Adrenal gland (tissue), 5 donors: ENCODE measurements at regions not wholly inside any gene's neighbourhood (a gene's known extent, or its start where the extent isn't known, plus 50 kb on each side); places are given as distances from the start of the nearest gene placed in this dataset.

ENCODE experiments used
- CTCF ChIP-seq, 6 experiments: fragments of 450-650 bp in 4 of 6; fragments of 200-600 bp in 2 of 6; sonication (generic) in 1 of 6; IDR thresholded peaks; 1 replicate in 5 of 6; 2 replicates in 1 of 6; pipeline versions ENCODE4 v1.5.1 to v1.8.0; 2016 to 2021; ENCODE audit warnings: antibody characterized with exemption in 6 of 6, mild to moderate bottlenecking in 2 of 6, moderate library complexity in 1 of 6
- POLR2A ChIP-seq, 2 donors: fragments of 450-650 bp; IDR thresholded peaks; one replicate each; pipeline ENCODE4 v1.6.1; 2017; ENCODE audit warnings: antibody characterized with exemption in 2 of 2, mild to moderate bottlenecking in 2 of 2, moderate library complexity in 1 of 2
- donor health status: DM: no; HTN: no; CAD: no.

DNA sequence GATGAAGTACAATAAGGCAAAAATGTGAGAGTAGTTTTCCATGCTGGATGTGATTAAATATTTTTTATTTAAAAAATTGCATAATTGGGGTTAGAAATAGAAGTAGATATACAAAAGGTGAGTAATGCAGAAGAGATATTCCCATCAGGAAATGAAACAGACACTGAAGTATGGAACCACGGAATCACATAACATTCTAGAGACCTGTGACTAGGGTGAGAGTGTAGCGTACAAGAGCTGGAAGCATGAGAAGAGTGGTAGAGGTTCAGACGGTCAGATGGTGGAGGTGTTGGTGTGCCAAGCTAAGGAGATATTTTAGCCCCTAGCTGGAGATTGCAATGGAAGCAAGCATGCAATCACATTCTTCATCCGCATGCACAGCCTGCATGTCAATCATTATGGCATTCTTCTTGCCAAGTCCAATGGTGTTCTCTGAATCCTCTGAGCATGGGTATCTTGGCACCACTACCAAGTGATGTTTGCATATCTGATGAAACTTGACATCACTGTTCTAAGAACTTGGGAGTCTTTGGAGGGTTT is 587.8 kb downstream of the PSAT1 start:
- no peak for TF ChIP-seq CTCF (IDR thresholded peaks at IDR 0.05)
- no peak for TF ChIP-seq POLR2A (IDR thresholded peaks at IDR 0.05)
